Esophagus squamous epithelium (tissue), 4 donors: ENCODE measurements at regions not wholly inside any gene's neighbourhood (a gene's known extent, or its start where the extent isn't known, plus 50 kb on each side); places are given as distances from the start of the nearest gene placed in this dataset.

Source experiments
- POLR2A ChIP-seq, 4 donors: fragments of 450-650 bp; IDR thresholded peaks; one replicate each; pipeline ENCODE4 v1.6.1; 2017; ENCODE audit warnings: antibody characterized with exemption in 4 of 4, mild to moderate bottlenecking in 4 of 4, moderate library complexity in 3 of 4
- TF ChIP-seq, protein P1 (sequence below), 6 experiments: fragments of 450-650 bp in 4 of 6; fragments of 200-600 bp in 2 of 6; sonication (generic) in 2 of 6; IDR thresholded peaks; one replicate each; pipeline ENCODE4 v1.5.1; 2016 to 2019; ENCODE audit warnings: antibody characterized with exemption in 6 of 6, mild to moderate bottlenecking in 4 of 6, moderate library complexity in 4 of 6

DNA sequence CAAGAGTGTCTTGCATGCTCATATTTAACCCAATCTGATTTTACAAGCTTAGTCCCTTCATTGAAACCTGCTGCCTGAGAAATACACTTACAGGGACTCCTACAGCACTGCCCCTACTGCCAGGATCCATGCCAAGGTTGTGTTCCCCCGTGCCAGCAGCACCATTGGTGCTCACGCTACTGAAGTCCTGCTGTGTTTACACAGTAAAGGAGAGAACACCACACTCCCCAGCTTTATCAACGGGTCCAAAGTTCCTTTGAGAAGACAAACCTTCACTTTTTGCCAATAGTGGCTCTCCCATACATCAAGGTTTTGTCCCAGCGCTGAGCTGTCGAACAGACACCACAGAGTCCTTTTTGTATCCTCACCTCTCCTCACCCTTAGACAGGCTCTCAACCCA is 155.1 kb upstream of the WWC1 start:
- TF ChIP-seq, protein P1, sequence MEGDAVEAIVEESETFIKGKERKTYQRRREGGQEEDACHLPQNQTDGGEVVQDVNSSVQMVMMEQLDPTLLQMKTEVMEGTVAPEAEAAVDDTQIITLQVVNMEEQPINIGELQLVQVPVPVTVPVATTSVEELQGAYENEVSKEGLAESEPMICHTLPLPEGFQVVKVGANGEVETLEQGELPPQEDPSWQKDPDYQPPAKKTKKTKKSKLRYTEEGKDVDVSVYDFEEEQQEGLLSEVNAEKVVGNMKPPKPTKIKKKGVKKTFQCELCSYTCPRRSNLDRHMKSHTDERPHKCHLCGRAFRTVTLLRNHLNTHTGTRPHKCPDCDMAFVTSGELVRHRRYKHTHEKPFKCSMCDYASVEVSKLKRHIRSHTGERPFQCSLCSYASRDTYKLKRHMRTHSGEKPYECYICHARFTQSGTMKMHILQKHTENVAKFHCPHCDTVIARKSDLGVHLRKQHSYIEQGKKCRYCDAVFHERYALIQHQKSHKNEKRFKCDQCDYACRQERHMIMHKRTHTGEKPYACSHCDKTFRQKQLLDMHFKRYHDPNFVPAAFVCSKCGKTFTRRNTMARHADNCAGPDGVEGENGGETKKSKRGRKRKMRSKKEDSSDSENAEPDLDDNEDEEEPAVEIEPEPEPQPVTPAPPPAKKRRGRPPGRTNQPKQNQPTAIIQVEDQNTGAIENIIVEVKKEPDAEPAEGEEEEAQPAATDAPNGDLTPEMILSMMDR (IDR thresholded peaks at IDR 0.05), result no peak
- no peak for TF ChIP-seq POLR2A (IDR thresholded peaks at IDR 0.05)
